ENCODE measurements at regions not wholly inside any gene's neighbourhood (a gene's known extent, or its start where the extent isn't known, plus 50 kb on each side); places are given as distances from the start of the nearest gene placed in this dataset.

DNA sequence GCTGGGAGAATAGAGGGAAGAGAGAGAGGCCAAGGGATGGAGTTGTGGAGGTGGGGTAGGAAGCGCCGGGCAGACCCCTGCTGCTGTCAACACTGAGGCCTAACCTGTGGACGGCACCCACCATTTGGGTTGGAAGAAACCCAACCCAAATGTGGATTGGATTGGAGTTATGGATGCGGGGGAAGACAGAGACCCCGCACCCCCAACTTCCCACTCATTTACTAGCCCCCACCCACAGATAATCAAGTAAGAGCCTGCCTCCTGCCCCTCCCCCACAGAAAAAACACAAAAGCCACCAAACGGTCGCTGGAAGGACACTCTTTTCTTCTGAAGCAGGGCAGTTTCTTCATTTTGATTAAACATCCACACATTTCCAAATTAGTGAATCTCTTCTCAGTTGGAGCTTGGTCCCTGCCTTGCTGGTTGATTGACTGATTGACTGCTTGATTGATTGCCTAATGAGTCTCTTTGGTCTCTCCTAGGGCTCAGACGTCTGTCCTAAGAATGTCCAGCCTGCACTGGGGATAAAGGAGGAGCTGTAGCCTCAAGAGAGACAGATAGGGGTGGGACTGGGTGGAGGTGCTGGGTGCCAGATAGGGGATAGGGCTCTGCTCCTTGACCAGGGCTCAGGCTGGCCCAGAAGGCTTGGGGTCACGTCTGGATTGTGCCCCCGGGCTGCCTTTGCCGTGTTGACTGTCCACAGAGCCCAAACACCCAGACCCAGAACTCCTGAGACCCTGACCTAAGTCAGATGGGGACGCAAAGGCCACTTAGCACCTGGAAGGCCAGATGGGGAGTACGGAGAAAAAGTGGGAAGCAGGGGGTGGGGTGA, 74.9 kb upstream of the FOXP4 start:
- Histone ChIP-seq H3K36me3 (ENCODE audit: control insufficient read depth in 2 of 2, extremely low read depth in 1 of 2, insufficient read depth in 2 of 2, low read length in 2 of 2) (no peaks in the 10 kb centered on the region), H3K9me3 (ENCODE audit: control insufficient read depth, low read depth, low read length) (no peaks in the 10 kb centered on the region), H2AFZ (ENCODE audit: control insufficient read depth, low read length) (no peak overlapping the region), H3K27ac (ENCODE audit: control insufficient read depth, insufficient read depth, low read length) (no peak overlapping the region), H3K27me3 (ENCODE audit: control insufficient read depth, extremely low read depth, insufficient read depth, low read length) (peaks cover 62% of the 10 kb centered on the region), H3K9ac (ENCODE audit: control insufficient read depth, extremely low read depth, insufficient read depth, low read length) (no peak overlapping the region), H3K4me1 (ENCODE audit: control insufficient read depth, extremely low read depth, insufficient read depth, low read length) (peaks cover 3% of the 10 kb centered on the region), H3K9me1 (ENCODE audit: control insufficient read depth, extremely low read depth, insufficient read depth, low read length) (no peaks in the 10 kb centered on the region), H3K79me2 (ENCODE audit: control insufficient read depth, insufficient read depth, low read length) (no peaks in the 10 kb centered on the region), H4K20me1 (ENCODE audit: control insufficient read depth, extremely low read depth, insufficient read depth, low read length) (no peaks in the 10 kb centered on the region), H3K4me3 (ENCODE audit: control insufficient read depth in 2 of 3, extremely low read depth in 1 of 3, insufficient read depth in 2 of 3, low read depth in 1 of 3, low read length in 3 of 3) (no peak overlapping the region), H3K4me2 (ENCODE audit: control insufficient read depth, extremely low read depth, insufficient read depth, low read depth, low read length) (no peak overlapping the region)
- TF ChIP-seq EZH2 (IDR thresholded peaks at IDR 0.05; ENCODE audit: low read length): no peak
- DNase-seq (ENCODE audit: low read depth, low spot score): no peak
- dilution Hi-C loops (cut with MboI; ENCODE audit: extremely low pct_ligation_motif_present, low sequenced_read_pairs): no loop called here
- FAIRE-seq: no peak

DNA sequence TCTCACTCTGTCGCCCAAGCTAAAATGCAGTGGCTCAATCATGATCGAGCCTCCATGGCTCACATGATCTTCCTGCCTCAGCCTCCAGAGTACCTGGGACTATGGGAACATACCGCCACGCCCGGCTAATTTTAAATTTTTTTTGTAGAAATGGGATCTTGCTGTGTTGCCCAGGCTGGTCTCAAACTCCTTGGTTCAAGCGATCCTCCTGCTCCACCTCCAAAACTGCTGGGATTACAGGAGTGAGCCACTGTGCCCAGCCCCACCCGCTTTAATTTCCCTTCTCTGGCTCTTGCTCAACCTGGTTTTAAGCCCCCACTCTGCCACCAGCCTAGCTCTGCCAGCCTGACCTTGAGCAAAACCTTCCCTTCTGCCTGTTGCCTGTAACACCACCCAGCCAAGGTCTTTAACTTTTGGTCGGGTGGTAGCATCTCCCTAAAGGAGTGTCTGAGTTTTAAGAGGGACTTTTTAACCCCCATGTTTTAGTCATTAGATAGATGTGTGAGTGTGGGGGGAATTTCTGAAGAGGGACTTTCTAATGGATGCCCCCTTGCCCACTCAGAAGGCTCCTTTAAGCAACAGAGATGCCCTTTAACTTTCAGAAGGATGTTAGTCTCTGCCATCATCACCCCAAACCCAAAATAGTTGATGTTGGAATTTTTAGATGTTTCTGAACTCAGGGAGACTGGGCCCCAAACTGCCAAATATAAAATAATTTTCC, 71.8 kb upstream of the FOXP4 start:
- DNase-seq (ENCODE audit: low read depth, low spot score) (no peak), FAIRE-seq (no peak)
- H3K36me3 ChIP-seq (ENCODE audit: control insufficient read depth in 2 of 2, extremely low read depth in 1 of 2, insufficient read depth in 2 of 2, low read length in 2 of 2): no peaks in the 10 kb centered on the region
- H3K4me1 ChIP-seq (ENCODE audit: control insufficient read depth, extremely low read depth, insufficient read depth, low read length): peaks cover 3% of the 10 kb centered on the region
- H3K9me3 ChIP-seq (ENCODE audit: control insufficient read depth, low read depth, low read length): no peaks in the 10 kb centered on the region
- TF ChIP-seq, protein P1, sequence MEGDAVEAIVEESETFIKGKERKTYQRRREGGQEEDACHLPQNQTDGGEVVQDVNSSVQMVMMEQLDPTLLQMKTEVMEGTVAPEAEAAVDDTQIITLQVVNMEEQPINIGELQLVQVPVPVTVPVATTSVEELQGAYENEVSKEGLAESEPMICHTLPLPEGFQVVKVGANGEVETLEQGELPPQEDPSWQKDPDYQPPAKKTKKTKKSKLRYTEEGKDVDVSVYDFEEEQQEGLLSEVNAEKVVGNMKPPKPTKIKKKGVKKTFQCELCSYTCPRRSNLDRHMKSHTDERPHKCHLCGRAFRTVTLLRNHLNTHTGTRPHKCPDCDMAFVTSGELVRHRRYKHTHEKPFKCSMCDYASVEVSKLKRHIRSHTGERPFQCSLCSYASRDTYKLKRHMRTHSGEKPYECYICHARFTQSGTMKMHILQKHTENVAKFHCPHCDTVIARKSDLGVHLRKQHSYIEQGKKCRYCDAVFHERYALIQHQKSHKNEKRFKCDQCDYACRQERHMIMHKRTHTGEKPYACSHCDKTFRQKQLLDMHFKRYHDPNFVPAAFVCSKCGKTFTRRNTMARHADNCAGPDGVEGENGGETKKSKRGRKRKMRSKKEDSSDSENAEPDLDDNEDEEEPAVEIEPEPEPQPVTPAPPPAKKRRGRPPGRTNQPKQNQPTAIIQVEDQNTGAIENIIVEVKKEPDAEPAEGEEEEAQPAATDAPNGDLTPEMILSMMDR (optimal IDR thresholded peaks at IDR 0.05 in 1 of 3, IDR thresholded peaks at IDR 0.05 in 1 of 3, conservative IDR thresholded peaks at IDR 0.05 in 1 of 3; ENCODE audit: extremely low read depth in 1 of 3, insufficient read depth in 2 of 3, low read length in 3 of 3): no peak
- no peak for TF ChIP-seq EZH2 (IDR thresholded peaks at IDR 0.05; ENCODE audit: low read length)
- no peak overlapping the region for H3K27ac ChIP-seq (ENCODE audit: control insufficient read depth, insufficient read depth, low read length)
- peaks cover 49% of the 10 kb centered on the region for H3K27me3 ChIP-seq (ENCODE audit: control insufficient read depth, extremely low read depth, insufficient read depth, low read length)
- no peaks in the 10 kb centered on the region for H3K9me1 ChIP-seq (ENCODE audit: control insufficient read depth, extremely low read depth, insufficient read depth, low read length)
- H3K4me3 ChIP-seq (ENCODE audit: control insufficient read depth in 2 of 3, extremely low read depth in 1 of 3, insufficient read depth in 2 of 3, low read depth in 1 of 3, low read length in 3 of 3): no peak overlapping the region
- no peak overlapping the region for H3K9ac ChIP-seq (ENCODE audit: control insufficient read depth, extremely low read depth, insufficient read depth, low read length)
- H2AFZ ChIP-seq (ENCODE audit: control insufficient read depth, low read length): no peak overlapping the region
- dilution Hi-C loops (cut with MboI; ENCODE audit: extremely low pct_ligation_motif_present, low sequenced_read_pairs): no loop called here
- no peaks in the 10 kb centered on the region for H3K79me2 ChIP-seq (ENCODE audit: control insufficient read depth, insufficient read depth, low read length)
- H3K4me2 ChIP-seq (ENCODE audit: control insufficient read depth, extremely low read depth, insufficient read depth, low read depth, low read length): no peak overlapping the region
- no peaks in the 10 kb centered on the region for H4K20me1 ChIP-seq (ENCODE audit: control insufficient read depth, extremely low read depth, insufficient read depth, low read length)

Measured in keratinocyte (primary cell).